Liver (tissue), 8 donors: ENCODE measurements at regions not wholly inside any gene's neighbourhood (a gene's known extent, or its start where the extent isn't known, plus 50 kb on each side); places are given as distances from the start of the nearest gene placed in this dataset.

Source experiments
- DNase-seq: peaks from one replicate; pipeline ENCODE4 v3.0.0-alpha.2; 2017; ENCODE audit warnings: low spot score
- H3K27ac ChIP-seq, 2 donors: one replicate each; pipeline ENCODE4 v1.7.0; 2013; ENCODE audit warnings: inconsistent platforms in 2 of 2, low read length in 2 of 2, control low read depth in 1 of 2, low read depth in 1 of 2, mild to moderate bottlenecking in 1 of 2
- H3K27me3 ChIP-seq, 4 donors: one replicate each; pipeline versions ENCODE4 v1.6.1 to v1.7.0; 2013; ENCODE audit warnings: low read length in 3 of 4, inconsistent platforms in 1 of 4, mild to moderate bottlenecking in 1 of 4, moderate library complexity in 1 of 4; ENCODE audit not compliant: control insufficient read depth in 4 of 4, insufficient read depth in 4 of 4
- H3K36me3 ChIP-seq, 4 donors: one replicate each; pipeline versions ENCODE4 v1.6.1 to v1.7.0; 2013; ENCODE audit warnings: low read length in 3 of 4, mild to moderate bottlenecking in 3 of 4, low read depth in 1 of 4, moderate library complexity in 1 of 4; ENCODE audit not compliant: control insufficient read depth in 4 of 4, insufficient read depth in 3 of 4
- H3K4me1 ChIP-seq, 4 donors: one replicate each; pipeline versions ENCODE4 v1.6.1 to v1.7.0; 2013; ENCODE audit warnings: low read length in 3 of 4, mild to moderate bottlenecking in 3 of 4, moderate library complexity in 1 of 4; ENCODE audit not compliant: control insufficient read depth in 4 of 4, insufficient read depth in 4 of 4
- H3K4me3 ChIP-seq, 3 donors: one replicate each; pipeline versions ENCODE4 v1.6.1 to v1.7.0; 2013; ENCODE audit warnings: low read length in 3 of 3, control low read depth in 1 of 3, low read depth in 1 of 3, mild to moderate bottlenecking in 1 of 3
- H3K9ac ChIP-seq, 2 donors: one replicate each; pipeline ENCODE4 v1.7.0; 2013; ENCODE audit warnings: low read length in 2 of 2, mild to moderate bottlenecking in 2 of 2, moderate library complexity in 2 of 2, control low read depth in 1 of 2, low read depth in 1 of 2
- H3K9me3 ChIP-seq, 4 donors: one replicate each; pipeline versions ENCODE4 v1.6.1 to v1.7.0; 2013; ENCODE audit warnings: low read length in 3 of 4; ENCODE audit not compliant: control insufficient read depth in 4 of 4
- EGR1 ChIP-seq, 2 donors: IDR thresholded peaks; 2 replicates each; pipeline ENCODE4 v1.6.1; 2016 to 2018; ENCODE audit warnings: antibody characterized with exemption in 2 of 2, low read depth in 2 of 2
- FOXA1 ChIP-seq: IDR thresholded peaks from 2 replicates; pipeline ENCODE4 v1.6.1; 2016; ENCODE audit warnings: antibody characterized with exemption
- FOXA2 ChIP-seq: IDR thresholded peaks from 2 replicates; pipeline ENCODE4 v1.6.1; 2016; ENCODE audit warnings: antibody characterized with exemption
- GABPA ChIP-seq, 2 donors: IDR thresholded peaks in 1 of 2; conservative IDR thresholded peaks in 1 of 2; 2 replicates each; pipeline ENCODE4 v1.6.1; 2016; ENCODE audit warnings: antibody characterized with exemption in 2 of 2, mild to moderate bottlenecking in 1 of 2, moderate library complexity in 1 of 2
- HNF4A ChIP-seq, 2 donors: conservative IDR thresholded peaks; 2 replicates each; pipeline ENCODE4 v1.6.1; 2016; ENCODE audit warnings: antibody characterized with exemption in 2 of 2, mild to moderate bottlenecking in 2 of 2
- HNF4G ChIP-seq: IDR thresholded peaks from 2 replicates; pipeline ENCODE4 v1.6.1; 2016; ENCODE audit warnings: antibody characterized with exemption
- JUND ChIP-seq, 2 donors: IDR thresholded peaks; 2 replicates each; pipeline ENCODE4 v1.6.1; 2016; ENCODE audit warnings: antibody characterized with exemption in 2 of 2
- NR2F2 ChIP-seq: IDR thresholded peaks from 2 replicates; pipeline ENCODE4 v1.6.1; 2016; ENCODE audit warnings: antibody characterized with exemption
- RXRA ChIP-seq, 2 donors: IDR thresholded peaks; 2 replicates each; pipeline ENCODE4 v1.6.1; 2017 to 2018; ENCODE audit warnings: antibody characterized with exemption in 2 of 2, mild to moderate bottlenecking in 1 of 2
- SP1 ChIP-seq: IDR thresholded peaks from 2 replicates; pipeline ENCODE4 v1.6.1; 2018; ENCODE audit warnings: antibody characterized with exemption, mild to moderate bottlenecking
- TAF1 ChIP-seq: conservative IDR thresholded peaks from 2 replicates; pipeline ENCODE4 v1.6.1; 2016; ENCODE audit warnings: antibody characterized with exemption, mild to moderate bottlenecking
- YY1 ChIP-seq: IDR thresholded peaks from 2 replicates; pipeline ENCODE4 v1.6.1; 2016; ENCODE audit warnings: antibody characterized with exemption, mild to moderate bottlenecking
- WGBS: extraction: QIAGEN DNeasy Blood & Tissue Kit; methylation state at CpG from one replicate; pipeline ENCODE4 v1.1.7; 2013; 5-methylcytosine and 5-hydroxymethylcytosine counted together
- TF ChIP-seq, protein P1 (sequence below): IDR thresholded peaks from 2 replicates; pipeline ENCODE4 v1.6.1; 2016; ENCODE audit warnings: antibody characterized with exemption
- TF ChIP-seq, protein P2 (sequence below): IDR thresholded peaks from 2 replicates; pipeline ENCODE4 v1.6.1; 2016; ENCODE audit warnings: antibody characterized with exemption
- TF ChIP-seq, protein P3 (sequence below): IDR thresholded peaks from 2 replicates; pipeline ENCODE4 v1.6.1; 2016; ENCODE audit warnings: antibody characterized with exemption
- TF ChIP-seq, protein P4 (sequence below): fragments of 150-350 bp; IDR thresholded peaks from 2 replicates; pipeline ENCODE4 v1.5.1; 2017; ENCODE audit warnings: improper control_type of control experiment, low read depth, low read length; ENCODE audit not compliant: missing input control
- TF ChIP-seq, protein P5 (sequence below): IDR thresholded peaks from 2 replicates; pipeline ENCODE4 v1.6.1; 2016; ENCODE audit warnings: antibody characterized with exemption, mild to moderate bottlenecking
- donor health status: healthy.
- donor health status: healthy.
- donor health status: healthy.
- donor health status: healthy.
- donor health status: healthy.

DNA sequence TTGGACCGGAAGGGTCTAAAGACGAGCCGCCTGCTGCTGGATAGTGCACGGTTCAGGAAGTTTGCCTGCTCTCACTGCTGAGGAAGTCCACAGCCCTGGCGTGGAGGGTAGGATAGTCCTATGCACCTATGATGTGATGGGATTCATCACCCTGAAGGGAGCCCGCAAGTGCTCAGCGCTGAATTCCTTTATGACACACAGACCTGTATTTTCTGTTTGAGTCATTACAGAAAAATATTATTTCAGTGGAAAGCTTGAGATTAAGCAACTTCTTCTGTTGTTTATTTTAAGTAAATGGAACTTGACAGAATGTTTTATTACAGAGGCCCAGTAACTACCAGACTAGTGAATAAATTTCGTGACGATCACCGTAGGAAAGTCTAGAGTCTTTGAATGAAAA is 123.2 kb downstream of the TRIML1 start:
- no peak for DNase-seq
- TF ChIP-seq GABPA (IDR thresholded peaks at IDR 0.05 in 1 of 2, conservative IDR thresholded peaks at IDR 0.05 in 1 of 2) (no peak), EGR1 (IDR thresholded peaks at IDR 0.05; ENCODE audit: low read depth in 2 of 2) (no peak), FOXA2 (no peak), TAF1 (no peak), RXRA (IDR thresholded peaks at IDR 0.05) (no peak), FOXA1 (no peak)
- TF ChIP-seq, protein P1, sequence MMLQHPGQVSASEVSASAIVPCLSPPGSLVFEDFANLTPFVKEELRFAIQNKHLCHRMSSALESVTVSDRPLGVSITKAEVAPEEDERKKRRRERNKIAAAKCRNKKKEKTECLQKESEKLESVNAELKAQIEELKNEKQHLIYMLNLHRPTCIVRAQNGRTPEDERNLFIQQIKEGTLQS: no peak
- TF ChIP-seq, protein P2, sequence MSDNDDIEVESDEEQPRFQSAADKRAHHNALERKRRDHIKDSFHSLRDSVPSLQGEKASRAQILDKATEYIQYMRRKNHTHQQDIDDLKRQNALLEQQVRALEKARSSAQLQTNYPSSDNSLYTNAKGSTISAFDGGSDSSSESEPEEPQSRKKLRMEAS: no peak
- TF ChIP-seq, protein P3, sequence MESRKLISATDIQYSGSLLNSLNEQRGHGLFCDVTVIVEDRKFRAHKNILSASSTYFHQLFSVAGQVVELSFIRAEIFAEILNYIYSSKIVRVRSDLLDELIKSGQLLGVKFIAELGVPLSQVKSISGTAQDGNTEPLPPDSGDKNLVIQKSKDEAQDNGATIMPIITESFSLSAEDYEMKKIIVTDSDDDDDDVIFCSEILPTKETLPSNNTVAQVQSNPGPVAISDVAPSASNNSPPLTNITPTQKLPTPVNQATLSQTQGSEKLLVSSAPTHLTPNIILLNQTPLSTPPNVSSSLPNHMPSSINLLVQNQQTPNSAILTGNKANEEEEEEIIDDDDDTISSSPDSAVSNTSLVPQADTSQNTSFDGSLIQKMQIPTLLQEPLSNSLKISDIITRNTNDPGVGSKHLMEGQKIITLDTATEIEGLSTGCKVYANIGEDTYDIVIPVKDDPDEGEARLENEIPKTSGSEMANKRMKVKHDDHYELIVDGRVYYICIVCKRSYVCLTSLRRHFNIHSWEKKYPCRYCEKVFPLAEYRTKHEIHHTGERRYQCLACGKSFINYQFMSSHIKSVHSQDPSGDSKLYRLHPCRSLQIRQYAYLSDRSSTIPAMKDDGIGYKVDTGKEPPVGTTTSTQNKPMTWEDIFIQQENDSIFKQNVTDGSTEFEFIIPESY: no peak
- Histone ChIP-seq H3K27me3 (peaks cover 0 to 3% (median 0%) of the 10 kb centered on the region in 4 donors), H3K9ac (no peak overlapping the region), H3K4me3 (no peak overlapping the region), H3K27ac (no peak overlapping the region), H3K36me3 (no peaks in the 10 kb centered on the region), H3K9me3 (no peaks in the 10 kb centered on the region), H3K4me1 (no peaks in the 10 kb centered on the region)
- 73% methylated on average over 10 of the region's 10 CpGs for WGBS

DNA sequence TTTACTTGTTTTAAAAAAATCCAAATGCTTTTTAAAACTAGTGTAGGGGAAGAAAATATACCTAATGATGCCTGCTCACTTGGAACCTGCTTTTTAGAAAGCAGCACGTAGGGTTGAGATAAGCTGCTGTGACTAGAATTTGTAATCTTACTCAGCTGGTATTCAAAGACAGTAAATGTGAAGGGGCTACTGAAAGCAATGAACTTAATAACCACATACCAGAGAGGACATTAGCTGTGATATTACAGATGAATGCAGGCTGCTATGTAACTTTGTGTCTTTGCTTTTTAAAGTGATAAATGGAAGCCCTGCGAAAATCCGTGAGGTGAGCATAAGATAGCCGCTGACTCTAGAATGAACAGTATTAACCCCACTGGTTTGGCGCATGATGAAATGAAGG is 124.1 kb downstream of the TRIML1 start:
- H3K4me1 ChIP-seq: no peaks in the 10 kb centered on the region
- no peak overlapping the region for H3K27ac ChIP-seq
- no peak overlapping the region for H3K4me3 ChIP-seq
- peaks cover 0 to 3% (median 0%) of the 10 kb centered on the region in 4 donors for H3K27me3 ChIP-seq
- H3K9ac ChIP-seq: no peak overlapping the region
- no peaks in the 10 kb centered on the region for H3K36me3 ChIP-seq
- DNase-seq: no peak
- 83% methylated on average over 5 of the region's 5 CpGs for WGBS
- no peaks in the 10 kb centered on the region for H3K9me3 ChIP-seq
- TF ChIP-seq NR2F2: no peak
- TF ChIP-seq TAF1: no peak
- TF ChIP-seq HNF4G: no peak
- TF ChIP-seq SP1: no peak
- no peak for TF ChIP-seq EGR1 (IDR thresholded peaks at IDR 0.05; ENCODE audit: low read depth in 2 of 2)
- TF ChIP-seq, protein P4, sequence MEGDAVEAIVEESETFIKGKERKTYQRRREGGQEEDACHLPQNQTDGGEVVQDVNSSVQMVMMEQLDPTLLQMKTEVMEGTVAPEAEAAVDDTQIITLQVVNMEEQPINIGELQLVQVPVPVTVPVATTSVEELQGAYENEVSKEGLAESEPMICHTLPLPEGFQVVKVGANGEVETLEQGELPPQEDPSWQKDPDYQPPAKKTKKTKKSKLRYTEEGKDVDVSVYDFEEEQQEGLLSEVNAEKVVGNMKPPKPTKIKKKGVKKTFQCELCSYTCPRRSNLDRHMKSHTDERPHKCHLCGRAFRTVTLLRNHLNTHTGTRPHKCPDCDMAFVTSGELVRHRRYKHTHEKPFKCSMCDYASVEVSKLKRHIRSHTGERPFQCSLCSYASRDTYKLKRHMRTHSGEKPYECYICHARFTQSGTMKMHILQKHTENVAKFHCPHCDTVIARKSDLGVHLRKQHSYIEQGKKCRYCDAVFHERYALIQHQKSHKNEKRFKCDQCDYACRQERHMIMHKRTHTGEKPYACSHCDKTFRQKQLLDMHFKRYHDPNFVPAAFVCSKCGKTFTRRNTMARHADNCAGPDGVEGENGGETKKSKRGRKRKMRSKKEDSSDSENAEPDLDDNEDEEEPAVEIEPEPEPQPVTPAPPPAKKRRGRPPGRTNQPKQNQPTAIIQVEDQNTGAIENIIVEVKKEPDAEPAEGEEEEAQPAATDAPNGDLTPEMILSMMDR: no peak
- no peak for TF ChIP-seq GABPA (IDR thresholded peaks at IDR 0.05 in 1 of 2, conservative IDR thresholded peaks at IDR 0.05 in 1 of 2)
- TF ChIP-seq HNF4A (conservative IDR thresholded peaks at IDR 0.05): no peak
- TF ChIP-seq RXRA (IDR thresholded peaks at IDR 0.05): no peak
- TF ChIP-seq, protein P1: no peak
- no peak for TF ChIP-seq FOXA2

DNA sequence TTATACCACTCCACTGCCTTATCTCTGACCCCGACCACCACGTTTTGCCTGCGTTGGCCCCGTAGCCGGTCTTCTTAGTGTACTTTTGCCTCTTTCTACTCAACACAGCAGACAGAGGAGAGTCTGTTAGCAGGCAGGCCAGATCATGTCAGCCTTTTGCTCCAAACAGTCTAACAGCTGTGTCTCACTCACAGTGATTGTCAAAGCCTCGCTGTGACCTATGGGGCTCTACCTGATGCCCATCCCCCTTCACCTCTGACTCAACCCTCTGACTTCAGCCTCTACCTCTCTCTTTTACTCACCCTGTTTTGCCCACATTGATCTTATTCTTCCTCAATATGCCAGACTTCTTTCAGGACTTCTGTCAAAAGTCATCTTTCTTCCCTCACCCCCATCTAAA is 127.1 kb downstream of the TRIML1 start:
- WGBS: 56% methylated on average over 6 of the region's 6 CpGs
- no peaks in the 10 kb centered on the region for H3K4me1 ChIP-seq
- no peaks in the 10 kb centered on the region for H3K9me3 ChIP-seq
- H3K27ac ChIP-seq: no peak overlapping the region
- H3K9ac ChIP-seq: no peak overlapping the region
- H3K4me3 ChIP-seq: no peak overlapping the region
- no peak for DNase-seq
- H3K27me3 ChIP-seq: peaks cover 0 to 3% (median 0%) of the 10 kb centered on the region in 4 donors
- no peaks in the 10 kb centered on the region for H3K36me3 ChIP-seq
- TF ChIP-seq, protein P4: no peak
- TF ChIP-seq, protein P1: no peak
- TF ChIP-seq SP1: no peak
- TF ChIP-seq, protein P5, sequence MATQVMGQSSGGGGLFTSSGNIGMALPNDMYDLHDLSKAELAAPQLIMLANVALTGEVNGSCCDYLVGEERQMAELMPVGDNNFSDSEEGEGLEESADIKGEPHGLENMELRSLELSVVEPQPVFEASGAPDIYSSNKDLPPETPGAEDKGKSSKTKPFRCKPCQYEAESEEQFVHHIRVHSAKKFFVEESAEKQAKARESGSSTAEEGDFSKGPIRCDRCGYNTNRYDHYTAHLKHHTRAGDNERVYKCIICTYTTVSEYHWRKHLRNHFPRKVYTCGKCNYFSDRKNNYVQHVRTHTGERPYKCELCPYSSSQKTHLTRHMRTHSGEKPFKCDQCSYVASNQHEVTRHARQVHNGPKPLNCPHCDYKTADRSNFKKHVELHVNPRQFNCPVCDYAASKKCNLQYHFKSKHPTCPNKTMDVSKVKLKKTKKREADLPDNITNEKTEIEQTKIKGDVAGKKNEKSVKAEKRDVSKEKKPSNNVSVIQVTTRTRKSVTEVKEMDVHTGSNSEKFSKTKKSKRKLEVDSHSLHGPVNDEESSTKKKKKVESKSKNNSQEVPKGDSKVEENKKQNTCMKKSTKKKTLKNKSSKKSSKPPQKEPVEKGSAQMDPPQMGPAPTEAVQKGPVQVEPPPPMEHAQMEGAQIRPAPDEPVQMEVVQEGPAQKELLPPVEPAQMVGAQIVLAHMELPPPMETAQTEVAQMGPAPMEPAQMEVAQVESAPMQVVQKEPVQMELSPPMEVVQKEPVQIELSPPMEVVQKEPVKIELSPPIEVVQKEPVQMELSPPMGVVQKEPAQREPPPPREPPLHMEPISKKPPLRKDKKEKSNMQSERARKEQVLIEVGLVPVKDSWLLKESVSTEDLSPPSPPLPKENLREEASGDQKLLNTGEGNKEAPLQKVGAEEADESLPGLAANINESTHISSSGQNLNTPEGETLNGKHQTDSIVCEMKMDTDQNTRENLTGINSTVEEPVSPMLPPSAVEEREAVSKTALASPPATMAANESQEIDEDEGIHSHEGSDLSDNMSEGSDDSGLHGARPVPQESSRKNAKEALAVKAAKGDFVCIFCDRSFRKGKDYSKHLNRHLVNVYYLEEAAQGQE: no peak
- TF ChIP-seq YY1: no peak
- TF ChIP-seq, protein P2: no peak
- TF ChIP-seq JUND (IDR thresholded peaks at IDR 0.05): no peak
